NCI-H82 (cell line): ENCODE measurements at regions not wholly inside any gene's neighbourhood (a gene's known extent, or its start where the extent isn't known, plus 50 kb on each side); places are given as distances from the start of the nearest gene placed in this dataset.
A peak's percentile ranks its signal among the peaks of the same experiment; 100 is the strongest.
"Not testable (repeated sequence)": the region's sequence is repeated elsewhere in the genome, so short reads cannot be mapped to it uniquely, and the experiment has no call there.

ENCODE experiments used
- DNase-seq: peaks from one replicate; lab custom pipeline; 2025; lab: John Stamatoyannopoulos, UW

GRCh38 chr11:49316180-49316579, 107.8 kb upstream of the FOLH1 start:
- DNase-seq = no peak

GRCh38 chr11:49303080-49303479, 94.7 kb upstream of the FOLH1 start:
- DNase-seq = no peak

- peak; percentile 1 for DNase-seq
Observed at GRCh38 chr11:49302360-49302759, 94.0 kb upstream of the FOLH1 start.

- DNase-seq = not testable (repeated sequence)
Observed at GRCh38 chr11:49298017-49298416, 89.6 kb upstream of the FOLH1 start.

GRCh38 chr11:49283911-49284310, 75.5 kb upstream of the FOLH1 start:
- DNase-seq = not testable (repeated sequence)

- DNase-seq = peak; percentile 7
Observed at GRCh38 chr11:49283282-49283681, 74.9 kb upstream of the FOLH1 start.

GRCh38 chr11:49282125-49282524, 73.7 kb upstream of the FOLH1 start:
- not testable (repeated sequence) for DNase-seq

GRCh38 chr11:49277951-49278350, 69.5 kb upstream of the FOLH1 start:
- DNase-seq = peak; percentile 73
